ENCODE measurements at regions not wholly inside any gene's neighbourhood (a gene's known extent, or its start where the extent isn't known, plus 50 kb on each side); places are given as distances from the start of the nearest gene placed in this dataset.

GRCh38 chr3:166836836-166837235 is 543.3 kb downstream of the ZBBX start:
- H2AFZ ChIP-seq (replicated peaks; ENCODE audit: low read length, poor library complexity) = no peak overlapping the region
- no peak overlapping the region for H4K5ac ChIP-seq (ENCODE audit: low read depth, low read length)
- BruUV-seq (replicated peaks) = no TSS peak
- H4K20me1 ChIP-seq (ENCODE audit: insufficient read depth, low read length) = no peaks in the 10 kb centered on the region
- no peaks in the 10 kb centered on the region for H3K36me3 ChIP-seq (ENCODE audit: control insufficient read depth, insufficient read depth, low read length)
- no peak overlapping the region for H3K9ac ChIP-seq (ENCODE audit: low read depth, low read length)
- H3K23ac ChIP-seq (ENCODE audit: low read depth, low read length) = no peak overlapping the region
- no peak overlapping the region for H3K4ac ChIP-seq (ENCODE audit: low read depth, low read length)
- no peaks in the 10 kb centered on the region for H3K9me1 ChIP-seq (ENCODE audit: insufficient read depth, low read length)
- POLR2A ChIA-PET (ENCODE audit: unreplicated experiment) = no interaction called here
- no peaks in the 10 kb centered on the region for H3K27me3 ChIP-seq (ENCODE audit: control insufficient read depth, insufficient read depth, low read length)
- no peak overlapping the region for H2BK20ac ChIP-seq (ENCODE audit: low read depth, low read length)
- H3K4me1 ChIP-seq (ENCODE audit: control insufficient read depth, insufficient read depth, low read length) = no peaks in the 10 kb centered on the region
- no peak overlapping the region for H2BK15ac ChIP-seq (ENCODE audit: low read depth, low read length)
- WGBS, 2 experiments (ENCODE audit: extremely low coverage in 2 of 2, insufficient read length in 1 of 2) = no CpG with 5 or more reads among the region's 1 CpG
- no peak overlapping the region for H4K91ac ChIP-seq (ENCODE audit: insufficient read depth, low read depth, low read length)
- no peak overlapping the region for H3K18ac ChIP-seq (ENCODE audit: low read depth, low read length)
- H3K79me1 ChIP-seq (ENCODE audit: low read depth in 1 of 2, low read length in 2 of 2) = no peaks in the 10 kb centered on the region
- DNase-seq = no peak
- dilution Hi-C loops (cut with HindIII; ENCODE audit: low sequenced_read_pairs, unreplicated experiment) = no loop called here
- H4K8ac ChIP-seq (ENCODE audit: low read depth in 2 of 2, low read length in 2 of 2) = no peak overlapping the region
- H2BK5ac ChIP-seq (ENCODE audit: low read depth, low read length, poor library complexity, severe bottlenecking) = no peak overlapping the region
- no peak overlapping the region for H3K4me3 ChIP-seq (ENCODE audit: insufficient read depth, low read depth, low read length)
- TF ChIP-seq MXI1 (IDR thresholded peaks at IDR 0.05; ENCODE audit: borderline replicate concordance, low read depth, low read length) (no peak), RAD21 (IDR thresholded peaks at IDR 0.05; ENCODE audit: low read length) (no peak), POLR2A (IDR thresholded peaks at IDR 0.05; ENCODE audit: low read depth, low read length) (no peak), FOS (IDR thresholded peaks at IDR 0.05; ENCODE audit: low read depth, low read length) (no peak), CEBPB (IDR thresholded peaks at IDR 0.05; ENCODE audit: low read depth, low read length) (no peak), BHLHE40 (IDR thresholded peaks at IDR 0.05; ENCODE audit: low read depth, low read length) (no peak), MAZ (IDR thresholded peaks at IDR 0.05; ENCODE audit: borderline replicate concordance, low read depth, low read length) (no peak), NFE2L2 (IDR thresholded peaks at IDR 0.05; ENCODE audit: low read depth, low read length) (no peak), CHD1 (IDR thresholded peaks at IDR 0.05; ENCODE audit: low read depth, low read length) (no peak), SMC3 (IDR thresholded peaks at IDR 0.05; ENCODE audit: low read depth, low read length) (no peak), RCOR1 (IDR thresholded peaks at IDR 0.05; ENCODE audit: insufficient replicate concordance, low read length) (no peak), MAFK (IDR thresholded peaks at IDR 0.05; ENCODE audit: low read depth, low read length) (no peak), RFX5 (IDR thresholded peaks at IDR 0.05; ENCODE audit: low read depth, low read length) (no peak)
- TF ChIP-seq, protein P1, sequence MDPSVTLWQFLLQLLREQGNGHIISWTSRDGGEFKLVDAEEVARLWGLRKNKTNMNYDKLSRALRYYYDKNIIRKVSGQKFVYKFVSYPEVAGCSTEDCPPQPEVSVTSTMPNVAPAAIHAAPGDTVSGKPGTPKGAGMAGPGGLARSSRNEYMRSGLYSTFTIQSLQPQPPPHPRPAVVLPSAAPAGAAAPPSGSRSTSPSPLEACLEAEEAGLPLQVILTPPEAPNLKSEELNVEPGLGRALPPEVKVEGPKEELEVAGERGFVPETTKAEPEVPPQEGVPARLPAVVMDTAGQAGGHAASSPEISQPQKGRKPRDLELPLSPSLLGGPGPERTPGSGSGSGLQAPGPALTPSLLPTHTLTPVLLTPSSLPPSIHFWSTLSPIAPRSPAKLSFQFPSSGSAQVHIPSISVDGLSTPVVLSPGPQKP (IDR thresholded peaks at IDR 0.05; ENCODE audit: borderline replicate concordance, low read depth, low read length) = no peak
- TF ChIP-seq, protein P2, sequence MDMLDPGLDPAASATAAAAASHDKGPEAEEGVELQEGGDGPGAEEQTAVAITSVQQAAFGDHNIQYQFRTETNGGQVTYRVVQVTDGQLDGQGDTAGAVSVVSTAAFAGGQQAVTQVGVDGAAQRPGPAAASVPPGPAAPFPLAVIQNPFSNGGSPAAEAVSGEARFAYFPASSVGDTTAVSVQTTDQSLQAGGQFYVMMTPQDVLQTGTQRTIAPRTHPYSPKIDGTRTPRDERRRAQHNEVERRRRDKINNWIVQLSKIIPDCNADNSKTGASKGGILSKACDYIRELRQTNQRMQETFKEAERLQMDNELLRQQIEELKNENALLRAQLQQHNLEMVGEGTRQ (IDR thresholded peaks at IDR 0.05; ENCODE audit: low read depth, low read length) = no peak
- TF ChIP-seq, protein P3, sequence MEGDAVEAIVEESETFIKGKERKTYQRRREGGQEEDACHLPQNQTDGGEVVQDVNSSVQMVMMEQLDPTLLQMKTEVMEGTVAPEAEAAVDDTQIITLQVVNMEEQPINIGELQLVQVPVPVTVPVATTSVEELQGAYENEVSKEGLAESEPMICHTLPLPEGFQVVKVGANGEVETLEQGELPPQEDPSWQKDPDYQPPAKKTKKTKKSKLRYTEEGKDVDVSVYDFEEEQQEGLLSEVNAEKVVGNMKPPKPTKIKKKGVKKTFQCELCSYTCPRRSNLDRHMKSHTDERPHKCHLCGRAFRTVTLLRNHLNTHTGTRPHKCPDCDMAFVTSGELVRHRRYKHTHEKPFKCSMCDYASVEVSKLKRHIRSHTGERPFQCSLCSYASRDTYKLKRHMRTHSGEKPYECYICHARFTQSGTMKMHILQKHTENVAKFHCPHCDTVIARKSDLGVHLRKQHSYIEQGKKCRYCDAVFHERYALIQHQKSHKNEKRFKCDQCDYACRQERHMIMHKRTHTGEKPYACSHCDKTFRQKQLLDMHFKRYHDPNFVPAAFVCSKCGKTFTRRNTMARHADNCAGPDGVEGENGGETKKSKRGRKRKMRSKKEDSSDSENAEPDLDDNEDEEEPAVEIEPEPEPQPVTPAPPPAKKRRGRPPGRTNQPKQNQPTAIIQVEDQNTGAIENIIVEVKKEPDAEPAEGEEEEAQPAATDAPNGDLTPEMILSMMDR (conservative IDR thresholded peaks at IDR 0.05; ENCODE audit: low read depth, low read length) = no peak
- in situ Hi-C loops (cut with MboI; ENCODE audit: low sequenced_read_pairs) = no loop called here
- no peak overlapping the region for H2AK9ac ChIP-seq (replicated peaks; ENCODE audit: low read depth, low read length, poor library complexity)
- H2BK120ac ChIP-seq (ENCODE audit: low read depth, low read length) = no peak overlapping the region
- CTCF ChIA-PET = no interaction called here
- H3K27ac ChIP-seq (ENCODE audit: insufficient read depth, low read length) = no peak overlapping the region
- H3K14ac ChIP-seq (replicated peaks; ENCODE audit: low read depth, low read length) = no peak overlapping the region
- H3K4me2 ChIP-seq (ENCODE audit: low read depth, low read length) = no peak overlapping the region
- intact Hi-C loops (cut with micrococcal nuclease) = no loop called here
- no peak overlapping the region for H2AK5ac ChIP-seq (ENCODE audit: low read depth, low read length)
- no peak for ATAC-seq (ENCODE audit: low read depth)
- H3K9me3 ChIP-seq (ENCODE audit: control insufficient read depth, insufficient read depth, low read length) = no peaks in the 10 kb centered on the region
- H3K56ac ChIP-seq (ENCODE audit: extremely low read depth, insufficient read depth, low read length) = no peak overlapping the region

Data from IMR-90 (cell line).